Calu3 (cell line): ENCODE measurements at regions not wholly inside any gene's neighbourhood (a gene's known extent, or its start where the extent isn't known, plus 50 kb on each side); places are given as distances from the start of the nearest gene placed in this dataset.

Experiments
- BruUV-seq: library from RNA; stranded (reverse); fragments of 400-500 nt; replicated peaks from 2 replicates; lab custom pipeline; 2021; lab: Mats Ljungman, UMichigan
- CTCF ChIA-PET: fragments of 300-600 bp; sonication (Branson Sonifier 250); formaldehyde crosslinking; loops from one replicate; lab custom pipeline; 2022; ENCODE audit warnings: antibody characterized with exemption; lab: Charles Lee
- DNase-seq: peaks from one replicate; pipeline ENCODE4 v3.0.0; 2022
- H3K27ac Mint-ChIP-seq: one replicate; pipeline ENCODE4 v1.8.0; 2022; ENCODE audit warnings: mixed read lengths; ENCODE audit not compliant: unreplicated experiment
- H3K27me3 Mint-ChIP-seq: one replicate; pipeline ENCODE4 v1.8.0; 2022; ENCODE audit warnings: mixed read lengths; ENCODE audit not compliant: unreplicated experiment
- H3K36me3 Mint-ChIP-seq: one replicate; pipeline ENCODE4 v1.8.0; 2022; ENCODE audit warnings: mild to moderate bottlenecking, moderate library complexity, mixed read lengths; ENCODE audit not compliant: insufficient read depth, unreplicated experiment
- H3K4me1 Mint-ChIP-seq: one replicate; pipeline ENCODE4 v1.8.0; 2022; ENCODE audit warnings: mild to moderate bottlenecking, low read depth, mixed read lengths; ENCODE audit not compliant: unreplicated experiment
- H3K4me3 Mint-ChIP-seq: one replicate; pipeline ENCODE4 v1.8.0; 2022; ENCODE audit warnings: mild to moderate bottlenecking, low read depth, moderate library complexity, mixed read lengths; ENCODE audit not compliant: unreplicated experiment
- H3K9me3 Mint-ChIP-seq: one replicate; pipeline ENCODE4 v1.8.0; 2022; ENCODE audit warnings: low read depth, mixed read lengths; ENCODE audit not compliant: unreplicated experiment
- CTCF ChIP-seq: fragments of 200-600 bp; IDR thresholded peaks from one replicate; pipeline ENCODE4 v1.8.0; 2022; ENCODE audit warnings: antibody characterized with exemption; ENCODE audit not compliant: unreplicated experiment
- intact Hi-C: fragments of 100-400 bp; cut with micrococcal nuclease; formaldehyde crosslinking; loops from one replicate; pipeline ENCODE4 v1.10.0; 2022; ENCODE audit not compliant: unreplicated experiment

GRCh38 chr1:194045416-194045815, 859.0 kb upstream of the B3GALT2 start:
- Mint-ChIP-seq H3K36me3 (no peaks in the 10 kb centered on the region), H3K4me3 (no peak overlapping the region), H3K27me3 (no peaks in the 10 kb centered on the region), H3K4me1 (no peaks in the 10 kb centered on the region), H3K27ac (no peak overlapping the region), H3K9me3 (no peaks in the 10 kb centered on the region)
- TF ChIP-seq CTCF, result no peak
- no peak for DNase-seq
- CTCF ChIA-PET, result no interaction called here
- intact Hi-C loops, result no loop called here
- no TSS peak for BruUV-seq

GRCh38 chr1:194044892-194045291, 858.5 kb upstream of the B3GALT2 start:
- BruUV-seq, result no TSS peak
- Mint-ChIP-seq H3K4me1 (no peaks in the 10 kb centered on the region), H3K27me3 (no peaks in the 10 kb centered on the region), H3K27ac (no peak overlapping the region), H3K36me3 (no peaks in the 10 kb centered on the region), H3K4me3 (no peak overlapping the region), H3K9me3 (no peaks in the 10 kb centered on the region)
- CTCF ChIA-PET, result no interaction called here
- intact Hi-C loops, result no loop called here
- no peak for TF ChIP-seq CTCF
- DNase-seq, result no peak

- no TSS peak for BruUV-seq
- TF ChIP-seq CTCF, result no peak
- Mint-ChIP-seq H3K4me1 (no peaks in the 10 kb centered on the region), H3K27me3 (no peaks in the 10 kb centered on the region), H3K9me3 (no peaks in the 10 kb centered on the region), H3K36me3 (no peaks in the 10 kb centered on the region), H3K27ac (no peak overlapping the region), H3K4me3 (no peak overlapping the region)
- CTCF ChIA-PET, result no interaction called here
- intact Hi-C loops, result no loop called here
- DNase-seq, result no peak
Observed at GRCh38 chr1:194043984-194044755, 857.8 kb upstream of the B3GALT2 start.

- H3K9me3 Mint-ChIP-seq, result no peaks in the 10 kb centered on the region
- H3K4me3 Mint-ChIP-seq, result no peak overlapping the region
- no peak for TF ChIP-seq CTCF
- no peaks in the 10 kb centered on the region for H3K36me3 Mint-ChIP-seq
- DNase-seq, result no peak
- intact Hi-C loops, result no loop called here
- BruUV-seq, result no TSS peak
- H3K4me1 Mint-ChIP-seq, result no peaks in the 10 kb centered on the region
- H3K27me3 Mint-ChIP-seq, result no peaks in the 10 kb centered on the region
- CTCF ChIA-PET, result interaction anchor here (0.7 kb wide), 1 partner anchor 604 kb away, joined by 3 read pairs; no protein-coding TSS in a partner anchor
- no peak overlapping the region for H3K27ac Mint-ChIP-seq
Observed at GRCh38 chr1:194042736-194043135, 856.3 kb upstream of the B3GALT2 start.
